ENCODE measurements at regions not wholly inside any gene's neighbourhood (a gene's known extent, or its start where the extent isn't known, plus 50 kb on each side); places are given as distances from the start of the nearest gene placed in this dataset.

- no peak for DNase-seq
Measured at GRCh38 chr11:11789735-11790369, 51.9 kb upstream of the USP47 start.

- no peak for DNase-seq
Measured at GRCh38 chr11:11788063-11788710, 53.6 kb upstream of the USP47 start.

- peak in 5 of 6 experiments; percentile 38 to 66 (median 60) for DNase-seq
Measured at GRCh38 chr11:11787305-11788062, 54.3 kb upstream of the USP47 start.

- no peak for DNase-seq
Measured at GRCh38 chr11:11786771-11787170, 55.0 kb upstream of the USP47 start.

GRCh38 chr11:11786234-11786633 is 55.5 kb upstream of the USP47 start:
- DNase-seq: no peak

- no peak for DNase-seq
Measured at GRCh38 chr11:11782532-11783110, 59.2 kb upstream of the USP47 start.

GRCh38 chr11:11780858-11781257 is 60.9 kb upstream of the USP47 start:
- DNase-seq: no peak

GRCh38 chr11:11779975-11780374 is 61.8 kb upstream of the USP47 start:
- DNase-seq: no peak

GRCh38 chr11:11777897-11778296 is 63.9 kb upstream of the USP47 start:
- no peak for DNase-seq

- DNase-seq: no peak
Measured at GRCh38 chr11:11776714-11777113, 65.1 kb upstream of the USP47 start.

GRCh38 chr11:11774928-11775327 is 66.8 kb upstream of the USP47 start:
- no peak for DNase-seq

GRCh38 chr11:11772865-11773515 is 68.8 kb upstream of the USP47 start:
- no peak for DNase-seq

- no peak for DNase-seq
Measured at GRCh38 chr11:11770921-11771486, 70.8 kb upstream of the USP47 start.

GRCh38 chr11:11770296-11770695 is 71.5 kb upstream of the USP47 start:
- no peak for DNase-seq

- DNase-seq: no peak
Measured at GRCh38 chr11:11769782-11770181, 72.0 kb upstream of the USP47 start.

- no peak for DNase-seq
Measured at GRCh38 chr11:11769362-11769761, 72.4 kb upstream of the USP47 start.

GRCh38 chr11:11764423-11764803 is 77.4 kb upstream of the USP47 start:
- DNase-seq: no peak

- DNase-seq: no peak
Measured at GRCh38 chr11:11763796-11764422, 77.9 kb upstream of the USP47 start.

GRCh38 chr11:11760838-11761237 is 80.9 kb upstream of the USP47 start:
- DNase-seq: no peak

- no peak for DNase-seq
Measured at GRCh38 chr11:11758603-11759196, 83.1 kb upstream of the USP47 start.

GRCh38 chr11:11757909-11758308 is 83.9 kb upstream of the USP47 start:
- DNase-seq: no peak

- DNase-seq: no peak
Measured at GRCh38 chr11:11756718-11757117, 85.1 kb upstream of the USP47 start.

All from stimulated activated naive CD4-positive, alpha-beta T cell (primary cell).